HUES6 (cell line): ENCODE measurements at regions not wholly inside any gene's neighbourhood (a gene's known extent, or its start where the extent isn't known, plus 50 kb on each side); places are given as distances from the start of the nearest gene placed in this dataset.
"Not testable (repeated sequence)": the region's sequence is repeated elsewhere in the genome, so short reads cannot be mapped to it uniquely, and the experiment has no call there.

Experiments
- H3K27ac ChIP-seq: 2 replicates; pipeline ENCODE4 v1.7.0; 2013; ENCODE audit warnings: low read depth, mild to moderate bottlenecking, low read length, inconsistent platforms
- H3K27me3 ChIP-seq: 2 replicates; pipeline ENCODE4 v1.6.1; 2013; ENCODE audit warnings: low read length; ENCODE audit not compliant: control insufficient read depth, insufficient read depth
- H3K36me3 ChIP-seq: 2 replicates; pipeline ENCODE4 v1.6.1; 2013; ENCODE audit warnings: low read length; ENCODE audit not compliant: control insufficient read depth, insufficient read depth
- H3K4me1 ChIP-seq: 2 replicates; pipeline ENCODE4 v1.6.1; 2013; ENCODE audit warnings: low read length; ENCODE audit not compliant: control insufficient read depth, insufficient read depth
- H3K4me3 ChIP-seq: 2 replicates; pipeline ENCODE4 v1.5.1; 2013; ENCODE audit warnings: low read depth, low read length
- H3K9ac ChIP-seq: one replicate; pipeline ENCODE4 v1.6.1; 2013; ENCODE audit warnings: mild to moderate bottlenecking, low read length
- H3K9me3 ChIP-seq: 2 replicates; pipeline ENCODE4 v1.6.1; 2013; ENCODE audit warnings: low read depth, low read length; ENCODE audit not compliant: control insufficient read depth, insufficient read depth

DNA sequence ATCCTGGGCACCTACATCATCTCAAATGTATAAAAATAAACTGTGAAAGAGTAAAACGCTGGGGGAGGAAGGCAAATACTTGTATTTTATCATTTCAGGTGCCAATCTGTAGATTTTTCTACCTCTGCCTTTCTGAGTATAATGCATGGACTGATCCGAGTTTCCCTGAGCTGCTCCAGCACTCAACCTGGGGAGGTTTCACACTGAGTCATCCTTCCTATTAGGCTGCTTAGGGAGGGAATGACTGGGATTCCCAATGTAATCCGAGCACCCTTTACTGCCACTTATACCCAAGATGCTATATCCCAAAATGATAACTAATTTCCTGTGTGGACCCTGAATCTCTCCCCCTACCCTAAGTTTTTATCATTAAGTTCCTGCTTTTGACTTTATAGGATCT is 126.6 kb downstream of the HNRNPD start:
- H3K9ac ChIP-seq = no peak overlapping the region
- no peak overlapping the region for H3K4me3 ChIP-seq
- H3K4me1 ChIP-seq = no peaks in the 10 kb centered on the region
- no peaks in the 10 kb centered on the region for H3K9me3 ChIP-seq
- H3K27me3 ChIP-seq = no peaks in the 10 kb centered on the region
- no peaks in the 10 kb centered on the region for H3K36me3 ChIP-seq
- no peak overlapping the region for H3K27ac ChIP-seq

DNA sequence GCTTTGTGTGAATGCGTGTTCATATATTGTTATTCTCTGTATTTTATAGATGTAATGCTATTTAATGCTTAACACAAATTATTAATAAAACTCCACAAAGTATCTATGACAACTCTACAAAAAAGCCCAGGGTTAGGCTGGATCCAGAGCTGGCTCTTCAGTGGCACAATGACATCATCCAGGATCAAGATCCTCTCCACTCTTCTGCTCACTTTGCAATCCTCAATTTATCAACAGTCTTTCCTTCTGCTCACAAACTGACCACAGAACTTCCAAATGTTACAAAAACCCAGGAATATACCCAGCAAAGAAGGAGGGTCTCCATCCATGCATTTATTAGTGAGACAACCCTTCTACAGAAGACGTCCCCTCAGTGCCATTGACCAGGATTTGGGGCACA is 132.3 kb downstream of the HNRNPD start:
- H3K9ac ChIP-seq = no peak overlapping the region
- no peaks in the 10 kb centered on the region for H3K27me3 ChIP-seq

DNA sequence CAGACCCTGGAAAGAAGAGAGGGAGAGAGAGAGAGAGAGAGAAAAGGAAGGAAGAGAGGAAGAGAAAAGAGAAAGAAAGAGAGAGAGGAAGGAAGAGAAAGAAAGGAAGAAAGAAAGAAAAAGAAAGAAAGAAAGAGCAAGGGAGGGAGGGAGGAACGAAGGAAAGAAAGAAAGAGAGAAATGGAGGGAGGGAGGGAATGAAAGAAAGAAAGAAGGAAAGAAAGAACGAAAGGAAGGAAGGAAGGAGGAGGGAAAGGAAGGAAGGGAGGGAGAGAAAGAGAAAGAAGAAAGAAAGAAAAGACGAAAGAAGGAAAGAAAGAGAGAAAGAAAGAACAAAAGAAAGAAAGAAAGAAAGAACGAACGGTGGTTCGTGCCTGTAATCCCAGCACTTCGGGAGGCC is 133.4 kb downstream of the HNRNPD start:
- Histone ChIP-seq H3K9me3 (no peaks in the 10 kb centered on the region), H3K4me1 (no peaks in the 10 kb centered on the region), H3K9ac (no peak overlapping the region), H3K36me3 (no peaks in the 10 kb centered on the region), H3K4me3 (no peak overlapping the region), H3K27ac (no peak overlapping the region), H3K27me3 (no peaks in the 10 kb centered on the region)

More for the DNA sequence above, 132.3 kb downstream of the HNRNPD start:
- Histone ChIP-seq H3K27ac (no peak overlapping the region), H3K4me1 (no peaks in the 10 kb centered on the region), H3K4me3 (no peak overlapping the region), H3K9me3 (no peaks in the 10 kb centered on the region), H3K36me3 (no peaks in the 10 kb centered on the region)

DNA sequence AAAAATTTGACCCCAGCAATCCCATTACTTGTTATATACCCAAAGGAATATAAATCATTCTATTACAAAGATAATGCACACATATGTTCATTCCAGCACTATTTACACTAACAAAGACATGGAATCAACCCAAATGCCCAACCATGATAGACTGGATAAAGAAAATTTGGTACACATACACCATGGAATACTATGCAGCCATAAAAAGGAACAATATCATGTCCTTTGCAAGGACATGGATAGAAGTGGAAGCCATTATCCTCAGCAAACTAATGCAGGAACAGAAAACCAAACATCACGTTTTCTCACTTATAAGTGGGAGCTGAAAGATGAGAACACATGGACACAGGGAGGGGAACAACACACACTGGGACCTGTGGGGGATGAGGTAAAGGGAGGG is 136.6 kb downstream of the HNRNPD start:
- not testable (repeated sequence) for H3K27me3 ChIP-seq, H3K4me3 ChIP-seq, H3K9me3 ChIP-seq, H3K27ac ChIP-seq, H3K9ac ChIP-seq, H3K4me1 ChIP-seq, H3K36me3 ChIP-seq

DNA sequence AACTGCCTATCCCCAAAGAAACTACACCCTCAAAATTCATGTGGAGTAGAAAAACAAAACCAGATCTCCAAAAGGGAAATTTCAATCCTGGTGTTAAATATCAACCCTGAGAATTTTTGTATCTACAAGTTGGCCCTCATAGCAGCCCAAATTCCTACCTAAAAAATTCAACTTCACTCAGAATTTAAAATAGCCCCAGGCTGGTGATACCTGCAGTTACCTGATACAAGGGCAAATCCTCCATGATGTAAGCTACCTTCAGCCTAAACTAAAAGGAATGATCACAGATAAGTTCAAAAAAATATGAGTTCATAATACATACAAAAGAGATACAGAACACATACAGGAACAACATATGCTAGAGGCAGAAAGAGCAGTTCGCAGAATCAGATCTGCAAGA is 138.4 kb downstream of the HNRNPD start:
- no peaks in the 10 kb centered on the region for H3K4me1 ChIP-seq
- H3K27ac ChIP-seq = no peak overlapping the region
- no peaks in the 10 kb centered on the region for H3K27me3 ChIP-seq
- no peaks in the 10 kb centered on the region for H3K36me3 ChIP-seq
- no peaks in the 10 kb centered on the region for H3K9me3 ChIP-seq
- H3K9ac ChIP-seq = no peak overlapping the region
- no peak overlapping the region for H3K4me3 ChIP-seq

DNA sequence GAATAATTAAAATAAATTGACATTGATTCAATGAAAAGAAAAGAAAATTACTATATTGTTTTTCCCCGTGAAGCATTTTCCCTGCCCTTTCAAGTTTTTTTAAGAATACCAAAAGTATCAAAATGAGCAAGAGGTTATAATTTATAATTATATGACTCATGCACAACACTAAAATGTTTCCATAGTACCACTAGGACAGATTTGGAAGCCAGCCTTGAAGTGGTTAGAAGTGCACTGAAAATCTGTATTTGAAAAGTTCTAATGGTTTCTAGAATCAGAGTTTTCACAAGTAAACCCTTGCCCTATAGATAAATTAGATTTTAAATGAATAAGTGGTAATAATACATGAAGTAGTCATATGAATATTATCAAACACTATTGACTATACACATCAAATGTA is 140.9 kb downstream of the HNRNPD start:
- Histone ChIP-seq H3K9ac (no peak overlapping the region), H3K9me3 (no peaks in the 10 kb centered on the region), H3K4me1 (no peaks in the 10 kb centered on the region), H3K4me3 (no peak overlapping the region), H3K36me3 (no peaks in the 10 kb centered on the region), H3K27ac (no peak overlapping the region), H3K27me3 (no peaks in the 10 kb centered on the region)

DNA sequence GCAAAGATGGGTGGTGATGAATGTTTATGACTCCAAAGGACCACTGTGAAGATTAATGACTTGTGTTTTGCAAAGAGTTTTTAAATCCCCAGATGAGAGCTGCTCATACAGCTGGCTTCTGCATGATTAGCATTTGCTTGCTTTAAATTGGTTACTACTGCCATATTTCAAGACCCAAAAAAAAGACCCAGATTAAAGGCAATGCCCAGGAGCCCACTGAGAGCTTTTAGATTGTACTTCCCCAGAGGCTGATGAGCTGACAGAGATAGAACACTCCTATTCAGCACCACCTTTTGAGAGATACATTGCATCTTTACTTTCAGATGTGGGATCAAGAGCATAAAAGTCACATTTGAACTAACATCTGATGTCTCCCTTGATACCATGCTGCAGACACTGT is 142.0 kb downstream of the HNRNPD start:
- no peak overlapping the region for H3K4me3 ChIP-seq
- H3K9ac ChIP-seq = no peak overlapping the region
- no peaks in the 10 kb centered on the region for H3K9me3 ChIP-seq
- H3K27ac ChIP-seq = no peak overlapping the region
- no peaks in the 10 kb centered on the region for H3K27me3 ChIP-seq
- no peaks in the 10 kb centered on the region for H3K4me1 ChIP-seq
- H3K36me3 ChIP-seq = no peaks in the 10 kb centered on the region

DNA sequence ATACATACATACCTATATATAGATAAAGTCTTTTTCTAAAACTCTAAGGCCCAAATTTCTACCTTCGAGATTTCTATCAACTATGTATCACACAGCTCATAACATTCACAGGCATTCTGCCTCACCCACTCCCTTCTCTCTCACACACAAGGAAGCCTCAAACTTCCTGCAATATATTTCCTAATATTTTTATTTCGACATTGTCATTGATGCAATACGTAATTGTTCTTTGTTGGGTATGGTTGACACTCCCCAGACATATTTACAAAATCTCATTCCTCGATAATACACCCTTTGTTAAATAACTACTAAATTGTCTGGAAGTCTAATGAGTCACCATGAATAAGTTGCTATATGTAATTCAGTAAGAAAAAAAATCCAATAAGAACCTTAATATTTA is 143.5 kb downstream of the HNRNPD start:
- Histone ChIP-seq H3K27me3 (no peaks in the 10 kb centered on the region), H3K36me3 (no peaks in the 10 kb centered on the region), H3K9me3 (no peaks in the 10 kb centered on the region), H3K9ac (no peak overlapping the region), H3K4me3 (no peak overlapping the region), H3K27ac (no peak overlapping the region), H3K4me1 (no peaks in the 10 kb centered on the region)

DNA sequence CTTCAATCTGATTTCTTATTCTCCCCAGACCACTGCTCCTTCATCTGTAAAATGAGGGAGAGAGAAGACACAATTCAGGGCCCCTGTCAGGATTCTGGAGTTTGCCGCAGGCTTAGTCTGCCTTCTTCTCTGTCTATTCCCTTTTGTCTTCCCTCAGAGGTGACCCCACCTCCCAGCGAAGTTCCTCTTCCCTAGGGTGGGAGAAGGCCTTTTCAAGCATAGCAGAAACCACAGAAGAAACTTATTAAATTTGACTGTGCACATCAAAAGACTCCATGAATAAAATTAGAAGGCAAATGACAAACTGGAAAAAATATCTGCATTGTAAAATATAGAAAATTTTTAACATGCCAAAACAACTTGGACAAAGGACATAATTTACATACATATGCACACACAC is 148.8 kb downstream of the HNRNPD start:
- H3K27me3 ChIP-seq = no peaks in the 10 kb centered on the region
- no peaks in the 10 kb centered on the region for H3K36me3 ChIP-seq
- H3K9me3 ChIP-seq = no peaks in the 10 kb centered on the region
- no peak overlapping the region for H3K9ac ChIP-seq
- no peak overlapping the region for H3K27ac ChIP-seq
- H3K4me3 ChIP-seq = no peak overlapping the region
- H3K4me1 ChIP-seq = peaks cover 4% of the 10 kb centered on the region

DNA sequence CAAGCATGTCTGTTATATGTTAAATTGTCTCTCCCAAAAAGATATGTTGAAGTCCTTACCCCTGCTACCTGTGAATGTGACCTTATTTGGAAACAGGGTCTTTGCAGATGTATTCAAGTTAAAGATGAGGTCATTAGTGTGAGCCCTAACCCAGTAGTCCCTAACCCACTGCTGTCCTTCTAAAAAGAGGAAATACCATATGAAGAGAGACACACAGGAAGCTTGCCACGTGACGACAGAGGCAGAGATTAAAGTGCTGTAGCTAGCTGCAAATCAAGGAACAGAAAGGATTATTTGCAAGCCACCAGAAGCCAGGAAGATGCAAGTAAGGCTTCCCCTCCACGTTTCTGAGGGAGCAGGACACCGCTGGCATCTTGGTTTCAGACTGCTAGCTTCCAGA is 150.1 kb downstream of the HNRNPD start:
- Histone ChIP-seq H3K4me3 (no peak overlapping the region), H3K27ac (no peak overlapping the region), H3K27me3 (no peaks in the 10 kb centered on the region), H3K4me1 (peaks cover 4% of the 10 kb centered on the region), H3K36me3 (no peaks in the 10 kb centered on the region), H3K9ac (no peak overlapping the region), H3K9me3 (no peaks in the 10 kb centered on the region)

DNA sequence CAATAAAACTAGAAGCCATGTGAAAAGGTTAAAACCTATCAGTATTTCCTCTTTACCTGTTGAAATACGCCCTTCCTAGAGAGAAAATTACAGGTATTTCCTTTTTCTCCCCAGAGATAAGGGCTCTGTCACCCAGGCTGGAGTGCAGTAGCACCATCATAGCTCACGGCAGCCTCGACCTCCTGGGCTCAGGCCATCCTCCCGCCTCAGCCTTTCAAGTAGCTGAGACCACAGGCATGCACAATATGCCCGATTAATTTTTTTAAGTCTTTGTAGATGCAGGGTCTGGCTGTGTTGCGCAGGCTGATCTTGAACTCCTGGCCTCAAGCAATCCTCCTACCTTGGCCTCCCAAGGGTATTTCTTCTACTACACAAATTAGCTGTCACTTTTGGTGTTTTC is 154.4 kb downstream of the HNRNPD start:
- no peaks in the 10 kb centered on the region for H3K27me3 ChIP-seq
- H3K4me1 ChIP-seq = peaks cover 4% of the 10 kb centered on the region
- no peak overlapping the region for H3K4me3 ChIP-seq
- no peaks in the 10 kb centered on the region for H3K9me3 ChIP-seq
- H3K27ac ChIP-seq = no peak overlapping the region
- no peaks in the 10 kb centered on the region for H3K36me3 ChIP-seq
- no peak overlapping the region for H3K9ac ChIP-seq

DNA sequence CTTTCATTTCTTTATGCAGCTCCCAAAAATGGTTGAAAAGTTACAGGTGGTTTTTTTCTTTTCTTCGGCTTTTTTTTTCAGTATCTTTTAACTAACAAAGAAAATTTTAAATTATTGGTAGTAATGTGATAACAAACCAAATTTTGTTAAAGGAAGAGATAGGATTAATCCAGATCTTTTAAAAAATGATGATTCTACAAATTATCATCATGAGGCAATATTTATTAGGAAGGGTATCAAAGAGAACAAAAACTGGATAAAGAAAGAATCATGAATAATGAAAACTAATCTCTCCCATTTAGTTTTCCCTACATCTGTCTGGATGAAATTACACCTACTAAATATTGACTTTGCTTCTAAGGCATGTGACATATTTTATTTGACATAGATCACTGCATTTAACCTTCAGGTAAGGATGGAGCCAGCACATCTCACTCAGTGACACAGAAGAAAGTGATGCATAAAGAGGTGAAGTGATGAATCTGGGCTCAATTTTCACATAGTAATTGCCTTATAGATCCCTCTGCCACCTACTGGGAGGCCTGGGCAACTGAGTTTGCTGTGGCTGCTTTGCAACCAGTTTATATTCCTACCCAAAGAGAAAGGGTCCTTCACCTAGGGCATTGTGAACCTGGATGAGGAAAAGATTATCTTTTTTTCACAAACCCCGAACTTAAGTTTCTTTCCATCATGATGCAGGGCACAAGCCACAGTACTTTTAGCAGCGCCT is 155.6 kb downstream of the HNRNPD start:
- Histone ChIP-seq H3K9ac (no peak overlapping the region), H3K27me3 (no peaks in the 10 kb centered on the region), H3K36me3 (no peaks in the 10 kb centered on the region), H3K27ac (no peak overlapping the region), H3K4me1 (0 out of 2 replicates have a peak, but pooled peaks cover 5% of the 10 kb centered on the region), H3K4me3 (no peak overlapping the region), H3K9me3 (no peaks in the 10 kb centered on the region)
